ENCODE measurements at regions not wholly inside any gene's neighbourhood (a gene's known extent, or its start where the extent isn't known, plus 50 kb on each side); places are given as distances from the start of the nearest gene placed in this dataset.
A peak's percentile ranks its signal among the peaks of the same experiment; 100 is the strongest.

GRCh38 chr13:34655554-34655953 lies 286.5 kb upstream of the NBEA start:
- no peak for DNase-seq (ENCODE audit: low read depth)
- H3K4me3 ChIP-seq (ENCODE audit: low read depth, low read length), result no peak overlapping the region

- peak; percentile 24 for DNase-seq (ENCODE audit: low read depth)
- H3K4me3 ChIP-seq (ENCODE audit: low read depth, low read length), result no peak overlapping the region
Observed at GRCh38 chr13:34657716-34658115, 284.4 kb upstream of the NBEA start.

GRCh38 chr13:34667286-34668218 lies 274.5 kb upstream of the NBEA start:
- no peak overlapping the region for H3K4me3 ChIP-seq (ENCODE audit: low read depth, low read length)
- no peak for DNase-seq (ENCODE audit: low read depth)

DNA sequence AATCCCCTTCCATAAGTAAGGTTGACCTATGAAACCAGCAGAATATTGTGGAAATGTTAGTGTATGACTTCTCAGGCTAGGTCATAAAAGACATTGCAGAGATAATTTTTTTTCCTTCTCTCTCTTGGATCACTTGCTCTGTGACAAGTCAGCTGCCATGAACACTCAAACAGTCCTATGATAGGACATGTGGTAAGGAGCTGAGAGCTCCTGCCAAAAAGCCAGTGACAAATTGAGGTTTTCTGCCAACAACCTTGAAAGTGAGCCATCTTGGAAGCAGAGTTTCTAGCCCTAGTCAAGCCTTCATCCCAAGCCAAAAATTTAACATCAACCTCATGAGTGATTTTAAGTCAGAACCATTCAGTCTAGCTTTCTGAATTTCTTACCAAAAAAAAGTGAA lies 270.9 kb upstream of the NBEA start:
- H3K4me3 ChIP-seq (ENCODE audit: low read depth, low read length), result no peak overlapping the region
- DNase-seq (ENCODE audit: low read depth), result no peak

DNA sequence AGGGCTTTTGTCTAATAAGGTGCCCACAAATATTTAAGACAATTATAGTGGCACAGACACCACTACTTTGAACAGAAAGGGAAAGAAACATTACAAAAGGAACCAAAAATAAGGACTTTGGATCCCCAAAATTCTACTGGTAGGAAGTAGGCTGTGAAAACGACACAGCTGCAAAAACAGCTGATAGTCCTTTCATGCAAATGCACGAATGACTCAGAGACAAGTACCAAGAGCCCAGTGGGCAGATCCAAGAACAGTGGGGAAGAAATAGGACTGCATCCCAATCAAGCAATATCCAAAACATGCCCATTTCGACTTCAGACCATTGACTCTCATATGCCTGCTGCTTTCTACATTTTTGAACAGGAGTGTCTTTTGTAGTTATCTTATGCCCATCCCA lies 269.4 kb upstream of the NBEA start:
- H3K4me3 ChIP-seq (ENCODE audit: low read depth, low read length), result no peak overlapping the region
- DNase-seq (ENCODE audit: low read depth), result no peak

GRCh38 chr13:34675626-34676025 lies 266.4 kb upstream of the NBEA start:
- no peak for DNase-seq (ENCODE audit: low read depth)
- H3K4me3 ChIP-seq (ENCODE audit: low read depth, low read length), result no peak overlapping the region

GRCh38 chr13:34678154-34678553 lies 263.9 kb upstream of the NBEA start:
- no peak for DNase-seq (ENCODE audit: low read depth)
- no peak overlapping the region for H3K4me3 ChIP-seq (ENCODE audit: low read depth, low read length)

- no peak overlapping the region for H3K4me3 ChIP-seq (ENCODE audit: low read depth, low read length)
- DNase-seq (ENCODE audit: low read depth), result no peak
Observed at GRCh38 chr13:34681405-34681955, 260.6 kb upstream of the NBEA start.

GRCh38 chr13:34695063-34695462 lies 247.0 kb upstream of the NBEA start:
- H3K4me3 ChIP-seq (ENCODE audit: low read depth, low read length), result no peak overlapping the region
- DNase-seq (ENCODE audit: low read depth), result no peak

DNA sequence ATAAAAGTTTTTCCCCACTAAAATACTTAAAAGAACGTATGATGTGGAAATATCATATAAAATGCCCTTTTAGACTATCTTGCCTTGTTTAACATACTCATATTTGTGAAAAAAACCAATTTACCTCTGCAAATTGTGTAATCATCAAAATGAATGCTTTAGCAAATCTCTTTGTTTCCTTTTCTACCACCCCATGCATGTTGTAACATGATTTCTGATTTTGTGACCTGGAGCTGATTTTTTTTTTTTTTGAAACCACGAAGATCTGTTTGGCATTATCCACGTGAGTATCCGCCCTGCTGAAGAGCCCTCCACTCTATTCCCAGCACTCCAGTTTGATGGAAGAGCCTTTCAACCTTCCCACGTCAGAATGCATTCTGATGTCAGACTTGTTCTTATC lies 245.8 kb upstream of the NBEA start:
- DNase-seq (ENCODE audit: low read depth), result no peak

GRCh38 chr13:34696741-34697140 lies 245.3 kb upstream of the NBEA start:
- DNase-seq (ENCODE audit: low read depth), result no peak

More for the DNA sequence above, 245.8 kb upstream of the NBEA start:
- no peak overlapping the region for H3K4me3 ChIP-seq (ENCODE audit: low read depth, low read length)

GRCh38 chr13:34698945-34699344 lies 243.1 kb upstream of the NBEA start:
- no peak overlapping the region for H3K4me3 ChIP-seq (ENCODE audit: low read depth, low read length)
- no peak for DNase-seq (ENCODE audit: low read depth)

More at GRCh38 chr13:34696741-34697140, 245.3 kb upstream of the NBEA start:
- no peak overlapping the region for H3K4me3 ChIP-seq (ENCODE audit: low read depth, low read length)

DNA sequence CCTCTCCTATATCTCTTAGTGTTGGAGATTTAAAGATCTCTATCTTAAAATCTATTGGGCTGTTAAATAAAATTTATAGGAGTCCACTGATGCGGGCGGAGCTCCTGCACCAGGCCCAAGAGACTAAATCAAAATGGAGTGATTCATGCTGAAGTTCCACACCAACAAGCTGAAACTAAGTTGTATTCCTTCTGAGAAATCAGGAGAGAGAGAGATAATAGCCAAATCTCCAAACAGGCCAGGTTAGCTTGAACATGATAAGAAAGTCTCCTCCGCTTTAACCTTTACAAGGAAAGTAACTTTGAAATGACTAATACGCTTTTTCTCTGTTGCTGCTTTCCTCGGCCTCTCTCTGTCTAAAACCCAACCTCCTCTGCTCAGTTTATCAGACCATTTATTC lies 241.9 kb upstream of the NBEA start:
- no peak overlapping the region for H3K4me3 ChIP-seq (ENCODE audit: low read depth, low read length)
- DNase-seq (ENCODE audit: low read depth), result no peak

- no peak overlapping the region for H3K4me3 ChIP-seq (ENCODE audit: low read depth, low read length)
- DNase-seq (ENCODE audit: low read depth), result no peak
Observed at GRCh38 chr13:34701919-34702318, 240.2 kb upstream of the NBEA start.

DNA sequence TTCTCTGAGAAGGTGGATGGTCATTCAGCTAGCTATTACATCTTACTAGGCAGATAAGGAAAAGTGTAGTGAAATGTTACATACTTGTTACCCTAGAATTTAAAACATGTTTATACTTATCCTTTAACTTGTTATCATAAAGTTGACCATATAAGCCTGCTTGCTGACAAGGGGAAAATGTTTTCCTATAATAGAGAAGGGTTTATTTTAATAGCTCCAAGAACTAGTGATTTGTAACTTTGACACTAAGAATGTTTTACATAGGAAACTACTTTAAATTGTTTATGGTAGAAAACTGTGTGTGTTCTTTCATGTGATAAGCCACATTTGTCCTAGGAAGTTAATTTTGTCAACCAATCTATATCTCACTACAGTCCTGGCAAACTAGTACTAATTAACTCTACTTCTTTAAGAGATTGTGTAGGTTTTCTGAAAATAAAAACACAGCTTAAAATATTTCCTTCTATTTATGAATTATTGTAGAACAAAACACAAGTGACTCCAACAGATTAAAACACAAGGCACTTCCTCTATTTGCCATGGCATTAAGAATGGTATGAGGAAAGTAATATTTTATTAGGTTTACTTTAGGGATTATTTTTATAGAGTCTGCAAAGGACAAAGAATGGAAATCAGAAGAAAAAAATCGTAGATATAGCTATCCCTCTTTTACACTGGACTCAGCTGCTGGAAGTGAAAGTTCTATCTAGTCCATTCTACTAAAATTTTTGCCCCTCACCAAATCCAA lies 233.3 kb upstream of the NBEA start:
- H3K4me3 ChIP-seq (ENCODE audit: low read depth, low read length), result no peak overlapping the region
- DNase-seq (ENCODE audit: low read depth), result no peak

GRCh38 chr13:34719060-34719875 lies 222.8 kb upstream of the NBEA start:
- H3K4me3 ChIP-seq (ENCODE audit: low read depth, low read length), result no peak overlapping the region
- no peak for DNase-seq (ENCODE audit: low read depth)

GRCh38 chr13:34720618-34721017 lies 221.5 kb upstream of the NBEA start:
- H3K4me3 ChIP-seq (ENCODE audit: low read depth, low read length), result no peak overlapping the region
- DNase-seq (ENCODE audit: low read depth), result no peak

DNA sequence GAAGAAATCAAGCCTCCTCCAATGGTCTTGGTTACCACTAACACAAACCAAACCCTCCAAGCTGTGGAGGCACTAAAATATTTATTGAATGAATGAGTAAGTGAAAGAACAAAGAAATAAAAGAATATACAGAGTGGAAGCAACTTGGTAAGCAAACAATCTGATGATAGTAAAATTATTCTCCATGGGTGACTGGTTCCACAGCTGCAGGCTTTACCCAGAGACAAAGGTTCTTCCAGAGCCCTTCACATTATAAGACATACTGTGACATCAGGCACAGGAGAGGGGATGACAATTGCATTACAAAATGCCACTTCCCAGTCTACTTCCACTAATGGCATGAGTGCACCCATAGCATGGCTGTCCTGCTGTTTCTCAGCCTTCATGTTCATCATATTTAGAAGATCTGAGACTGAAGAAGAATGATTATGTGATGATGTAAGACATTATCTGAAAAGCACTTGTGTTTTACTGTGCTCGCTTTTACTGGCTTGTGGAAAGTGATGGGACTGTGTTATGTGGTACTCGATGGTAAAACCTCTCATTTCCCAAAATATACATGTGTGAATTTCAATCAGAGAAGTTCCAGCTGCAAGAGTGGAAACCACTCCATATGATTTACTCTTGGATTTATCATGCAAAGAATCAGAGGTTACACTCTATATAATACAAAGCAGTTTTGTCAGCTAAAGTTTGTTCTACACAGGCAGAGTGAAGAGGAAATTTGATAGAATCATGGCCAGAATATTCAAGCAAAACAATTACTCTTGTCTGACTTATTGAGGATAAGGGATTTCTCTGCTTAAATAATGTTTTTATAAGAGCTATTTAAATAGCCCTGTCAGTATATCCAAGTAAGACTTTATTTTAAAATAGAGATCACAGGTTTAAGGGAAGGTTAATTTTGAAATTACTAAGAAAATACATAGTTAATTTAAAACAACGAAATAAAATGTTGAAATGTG lies 220.2 kb upstream of the NBEA start:
- DNase-seq (ENCODE audit: low read depth), result no peak

More for the DNA sequence above, 220.2 kb upstream of the NBEA start:
- H3K4me3 ChIP-seq (ENCODE audit: low read depth, low read length), result no peak overlapping the region
